GM12874 (cell line): ENCODE measurements at regions not wholly inside any gene's neighbourhood (a gene's known extent, or its start where the extent isn't known, plus 50 kb on each side); places are given as distances from the start of the nearest gene placed in this dataset.

Source experiments
- CTCF ChIP-seq: IDR thresholded peaks from 2 replicates; pipeline ENCODE4 v1.5.1; 2011; ENCODE audit warnings: low read depth, mild to moderate bottlenecking, control low read depth, low read length, moderate library complexity; ENCODE audit not compliant: insufficient read depth

- TF ChIP-seq CTCF, result no peak
Measured at GRCh38 chr4:159757499-159757898, 654.6 kb downstream of the RAPGEF2 start.

DNA sequence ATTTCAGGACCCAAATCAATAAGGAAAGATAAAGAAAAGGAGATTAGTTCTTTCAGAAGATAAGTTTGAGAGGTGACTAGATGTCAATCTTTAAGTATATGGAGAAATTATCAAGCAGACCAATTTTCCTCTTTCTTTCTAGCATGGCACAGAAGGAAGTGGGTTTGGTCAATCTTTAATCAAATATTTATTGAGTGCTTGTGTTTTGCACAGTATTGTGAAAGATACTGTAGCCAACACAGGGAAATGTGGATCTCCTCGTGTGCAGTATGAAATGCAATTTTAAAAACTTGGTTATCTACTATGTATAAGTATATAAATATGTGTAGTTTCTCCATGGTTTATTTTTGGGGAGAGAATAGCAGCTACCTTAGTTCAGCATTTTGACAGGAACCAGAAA is 655.2 kb downstream of the RAPGEF2 start:
- TF ChIP-seq CTCF, result no peak

- TF ChIP-seq CTCF, result no peak
Measured at GRCh38 chr4:159762672-159763071, 659.8 kb downstream of the RAPGEF2 start.

DNA sequence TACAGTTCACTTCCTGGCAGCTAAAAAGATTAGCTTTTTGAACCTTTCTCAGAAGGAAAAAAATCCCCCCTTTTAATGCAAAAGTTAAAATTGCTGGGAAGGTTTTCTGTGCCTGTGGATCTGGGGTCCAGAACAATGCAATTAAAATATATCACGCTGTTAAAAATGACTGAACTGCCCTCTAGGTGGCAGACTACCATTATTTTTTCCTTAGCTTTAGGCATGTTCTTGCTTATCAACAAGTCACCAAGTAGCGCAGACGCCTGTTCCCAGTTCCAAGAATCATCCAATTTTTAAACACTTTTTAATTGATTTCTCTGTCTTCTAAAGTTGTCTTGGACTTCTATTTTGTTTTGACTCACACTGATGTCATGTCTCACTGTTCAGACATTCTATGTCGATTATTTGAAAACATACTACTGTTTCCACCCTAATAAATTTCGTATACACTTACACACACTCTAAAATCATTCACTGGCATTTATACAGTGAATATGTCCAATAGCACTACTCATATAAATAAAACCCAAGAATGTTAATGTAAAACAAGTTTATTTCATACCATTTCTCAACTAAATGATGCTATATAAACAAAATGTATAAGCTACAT is 661.6 kb downstream of the RAPGEF2 start:
- peak; percentile 43; the same call in 1 of the 2 replicates for TF ChIP-seq CTCF

DNA sequence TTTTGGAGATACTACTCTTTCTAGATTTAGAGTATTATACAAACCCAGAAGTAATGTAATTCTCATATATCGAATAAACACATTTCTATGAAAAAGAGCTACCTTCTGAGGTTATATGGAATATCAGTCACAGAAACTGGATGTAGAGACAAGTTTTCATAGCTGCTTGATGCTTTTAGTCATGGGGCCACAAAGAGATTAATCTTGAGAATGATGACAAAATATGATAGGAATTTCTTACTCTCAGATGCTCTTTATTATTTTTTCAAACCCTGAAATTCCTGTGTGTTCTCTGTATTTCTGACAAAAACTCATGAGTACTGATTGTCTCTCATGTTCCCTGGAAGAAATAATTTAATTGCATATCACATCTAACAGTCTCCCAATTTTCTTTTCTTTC is 662.5 kb downstream of the RAPGEF2 start:
- no peak for TF ChIP-seq CTCF

GRCh38 chr4:159766241-159766640 is 663.4 kb downstream of the RAPGEF2 start:
- no peak for TF ChIP-seq CTCF

- no peak for TF ChIP-seq CTCF
Measured at GRCh38 chr4:159767406-159767805, 664.5 kb downstream of the RAPGEF2 start.
